Lower lobe of right lung (tissue), 2 donors: ENCODE measurements at regions not wholly inside any gene's neighbourhood (a gene's known extent, or its start where the extent isn't known, plus 50 kb on each side); places are given as distances from the start of the nearest gene placed in this dataset.

ENCODE experiments used
- ATAC-seq, 2 donors: fragments of 200-7000 bp; cut with Tn5 transposase; one replicate each; pipeline ENCODE4 v1.9.1; 2020 to 2022; ENCODE audit warnings: mild to moderate bottlenecking in 2 of 2, moderate library complexity in 2 of 2
- DNase-seq: peaks from one replicate; pipeline ENCODE4 v3.0.0-alpha.2; 2020
- H3K27ac ChIP-seq: fragments of 200-600 bp; one replicate; pipeline ENCODE4 v1.8.0; 2022
- H3K27me3 ChIP-seq: fragments of 200-600 bp; one replicate; pipeline ENCODE4 v1.8.0; 2022; ENCODE audit warnings: low read depth
- H3K36me3 ChIP-seq: fragments of 200-600 bp; one replicate; pipeline ENCODE4 v1.8.0; 2022; ENCODE audit warnings: mild to moderate bottlenecking
- H3K4me1 ChIP-seq: fragments of 200-600 bp; one replicate; pipeline ENCODE4 v1.8.0; 2022
- H3K4me3 ChIP-seq: fragments of 200-600 bp; one replicate; pipeline ENCODE4 v1.8.0; 2022; ENCODE audit warnings: mild to moderate bottlenecking
- H3K9me3 ChIP-seq: fragments of 200-600 bp; one replicate; pipeline ENCODE4 v1.8.0; 2022
- intact Hi-C: fragments of 100-400 bp; cut with DNase I; formaldehyde crosslinking; loops from one replicate; pipeline ENCODE4 v1.11.0; 2022
- TF ChIP-seq, protein P1 (sequence below): fragments of 200-600 bp; IDR thresholded peaks from one replicate; pipeline ENCODE4 v1.8.0; 2022; ENCODE audit warnings: antibody characterized with exemption, mild to moderate bottlenecking
- donor health status: DM: no; HTN: yes; CAD: no; lungs with severe emphysema.

DNA sequence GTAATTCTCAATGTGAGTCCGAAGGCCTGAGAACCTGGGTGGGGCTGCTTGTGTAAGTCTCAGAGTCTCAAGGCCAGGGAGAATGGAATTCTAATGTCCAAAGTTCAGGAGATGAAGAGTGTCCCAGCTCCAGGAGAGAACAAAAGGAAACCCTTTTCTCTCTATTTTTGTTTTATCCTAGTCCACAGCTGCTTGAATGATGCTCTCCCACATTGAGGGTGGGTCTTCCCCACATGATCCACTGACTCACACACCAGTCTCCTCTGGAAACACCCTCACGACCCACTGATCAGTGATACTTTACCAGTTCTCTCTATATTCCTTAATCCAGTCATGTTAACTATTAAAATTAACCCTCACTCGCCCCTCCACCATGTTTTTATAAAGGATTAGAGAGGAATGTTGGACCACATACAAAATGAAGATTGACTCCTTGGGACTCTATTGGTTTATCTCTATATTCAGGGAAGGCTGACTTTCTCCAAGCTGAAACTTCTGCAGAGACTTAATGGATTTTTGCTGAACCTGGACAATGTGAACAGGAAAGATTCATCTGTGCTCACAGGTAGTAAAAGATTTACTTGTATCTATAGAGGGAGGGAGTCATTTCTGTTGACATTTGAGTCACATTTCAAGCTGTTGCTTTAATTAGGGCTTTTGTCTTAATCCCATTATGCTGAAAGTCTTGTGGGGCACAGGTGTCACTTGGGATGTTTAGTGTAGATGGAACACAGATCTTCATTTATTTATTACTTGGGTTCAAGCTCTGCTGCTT lies 1061.0 kb upstream of the TMEM132C start:
- H3K9me3 ChIP-seq, result no peaks in the 10 kb centered on the region
- H3K27ac ChIP-seq, result no peak overlapping the region
- ATAC-seq (no peak), DNase-seq (no peak)
- intact Hi-C loops, result no loop called here
- TF ChIP-seq, protein P1, sequence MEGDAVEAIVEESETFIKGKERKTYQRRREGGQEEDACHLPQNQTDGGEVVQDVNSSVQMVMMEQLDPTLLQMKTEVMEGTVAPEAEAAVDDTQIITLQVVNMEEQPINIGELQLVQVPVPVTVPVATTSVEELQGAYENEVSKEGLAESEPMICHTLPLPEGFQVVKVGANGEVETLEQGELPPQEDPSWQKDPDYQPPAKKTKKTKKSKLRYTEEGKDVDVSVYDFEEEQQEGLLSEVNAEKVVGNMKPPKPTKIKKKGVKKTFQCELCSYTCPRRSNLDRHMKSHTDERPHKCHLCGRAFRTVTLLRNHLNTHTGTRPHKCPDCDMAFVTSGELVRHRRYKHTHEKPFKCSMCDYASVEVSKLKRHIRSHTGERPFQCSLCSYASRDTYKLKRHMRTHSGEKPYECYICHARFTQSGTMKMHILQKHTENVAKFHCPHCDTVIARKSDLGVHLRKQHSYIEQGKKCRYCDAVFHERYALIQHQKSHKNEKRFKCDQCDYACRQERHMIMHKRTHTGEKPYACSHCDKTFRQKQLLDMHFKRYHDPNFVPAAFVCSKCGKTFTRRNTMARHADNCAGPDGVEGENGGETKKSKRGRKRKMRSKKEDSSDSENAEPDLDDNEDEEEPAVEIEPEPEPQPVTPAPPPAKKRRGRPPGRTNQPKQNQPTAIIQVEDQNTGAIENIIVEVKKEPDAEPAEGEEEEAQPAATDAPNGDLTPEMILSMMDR, result no peak
- H3K4me3 ChIP-seq, result no peak overlapping the region
- H3K27me3 ChIP-seq, result no peaks in the 10 kb centered on the region
- H3K4me1 ChIP-seq, result no peaks in the 10 kb centered on the region
- no peaks in the 10 kb centered on the region for H3K36me3 ChIP-seq

DNA sequence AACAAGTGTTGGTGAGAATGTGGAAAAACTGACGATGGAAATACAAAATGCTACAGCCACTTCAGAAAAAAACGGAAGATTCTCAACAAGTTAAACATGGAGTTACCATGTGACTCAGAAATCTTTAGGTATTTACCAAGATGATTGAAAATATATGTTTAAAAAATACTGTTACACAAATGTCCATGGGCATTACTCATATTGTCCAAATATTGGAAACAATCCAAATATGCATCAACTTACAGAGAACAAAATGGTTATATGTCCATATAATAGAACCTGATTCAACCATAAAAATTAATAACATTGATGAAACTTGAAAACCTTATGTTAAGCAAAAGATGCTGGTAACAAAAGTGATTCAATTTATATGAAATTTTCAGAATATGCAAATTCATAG lies 1057.7 kb upstream of the TMEM132C start:
- DNase-seq (no peak), ATAC-seq (no peak)
- Histone ChIP-seq H3K36me3 (no peaks in the 10 kb centered on the region), H3K27me3 (no peaks in the 10 kb centered on the region), H3K27ac (no peak overlapping the region), H3K4me1 (no peaks in the 10 kb centered on the region), H3K4me3 (no peak overlapping the region), H3K9me3 (no peaks in the 10 kb centered on the region)
- TF ChIP-seq, protein P1, result no peak
- intact Hi-C loops, result no loop called here

DNA sequence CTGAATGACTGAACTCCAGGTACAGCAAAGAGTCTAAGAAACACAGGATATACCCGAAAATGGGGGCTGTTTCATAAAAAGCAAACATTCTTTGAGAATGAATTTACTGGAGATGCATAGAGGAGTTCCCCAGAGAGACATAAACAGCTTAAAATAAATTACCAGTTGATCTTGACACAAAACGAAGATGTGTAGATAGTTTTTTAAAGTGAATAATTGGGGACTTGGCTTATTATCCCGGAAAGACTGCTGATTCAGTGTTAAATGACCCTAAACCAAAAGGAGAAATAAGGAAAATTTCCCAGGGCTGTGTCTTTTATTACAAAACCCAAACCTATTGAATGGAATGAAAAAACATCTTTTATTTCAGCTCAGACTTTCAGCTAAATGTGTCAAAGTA lies 1052.8 kb upstream of the TMEM132C start:
- Histone ChIP-seq H3K27me3 (no peaks in the 10 kb centered on the region), H3K9me3 (no peaks in the 10 kb centered on the region), H3K4me3 (no peak overlapping the region), H3K36me3 (no peaks in the 10 kb centered on the region), H3K4me1 (no peaks in the 10 kb centered on the region), H3K27ac (no peak overlapping the region)
- TF ChIP-seq, protein P1, result no peak
- ATAC-seq, result no peak
- intact Hi-C loops, result no loop called here
- no peak for DNase-seq

DNA sequence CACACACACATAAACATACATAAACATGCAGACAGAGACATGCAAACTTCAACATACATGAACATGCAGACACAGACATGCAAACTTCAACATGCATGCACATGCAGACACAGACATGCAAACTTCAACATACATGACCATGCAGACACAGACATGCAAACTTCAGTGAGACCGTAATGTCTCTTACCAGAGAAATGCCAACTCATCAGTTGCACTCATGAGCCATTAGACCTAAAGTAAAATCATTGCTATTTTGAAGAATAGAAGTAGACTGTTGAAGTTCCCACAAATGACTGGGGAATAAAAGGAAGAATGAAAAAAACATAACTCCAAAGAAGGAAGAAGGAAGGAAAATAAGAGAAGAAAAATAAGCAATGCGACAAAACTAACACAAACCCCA lies 1044.0 kb upstream of the TMEM132C start:
- Histone ChIP-seq H3K4me3 (no peak overlapping the region), H3K9me3 (no peaks in the 10 kb centered on the region), H3K4me1 (no peaks in the 10 kb centered on the region), H3K27ac (no peak overlapping the region), H3K27me3 (no peaks in the 10 kb centered on the region), H3K36me3 (no peaks in the 10 kb centered on the region)
- DNase-seq (no peak), ATAC-seq (no peak)
- intact Hi-C loops, result no loop called here
- TF ChIP-seq, protein P1, result no peak

DNA sequence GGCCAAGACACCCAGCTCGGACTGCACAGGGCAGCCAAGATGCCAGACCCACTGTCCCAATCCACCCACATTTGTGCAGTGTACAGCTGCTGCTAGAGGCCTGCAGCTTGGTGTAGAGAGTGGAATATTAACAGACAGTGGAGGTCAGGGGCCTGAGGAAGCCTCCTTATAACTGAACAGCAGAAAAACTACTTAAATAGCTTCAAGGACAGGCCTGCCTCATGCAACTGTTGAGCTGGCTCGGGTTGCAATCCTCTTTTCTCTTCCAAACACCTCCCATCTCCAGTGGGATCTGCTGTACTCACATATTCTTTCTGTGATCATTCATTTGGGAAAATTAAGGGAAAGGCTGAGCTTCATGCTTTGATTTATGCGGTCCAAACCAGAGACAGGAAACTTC lies 1043.2 kb upstream of the TMEM132C start:
- H3K9me3 ChIP-seq, result no peaks in the 10 kb centered on the region
- H3K27me3 ChIP-seq, result no peaks in the 10 kb centered on the region
- no peak overlapping the region for H3K27ac ChIP-seq
- no peak overlapping the region for H3K4me3 ChIP-seq
- intact Hi-C loops, result no loop called here
- no peak for ATAC-seq
- TF ChIP-seq, protein P1, result no peak
- no peaks in the 10 kb centered on the region for H3K4me1 ChIP-seq
- DNase-seq, result no peak
- no peaks in the 10 kb centered on the region for H3K36me3 ChIP-seq
